Fibroblast of skin of right quadriceps (primary cell): ENCODE measurements at regions not wholly inside any gene's neighbourhood (a gene's known extent, or its start where the extent isn't known, plus 50 kb on each side); places are given as distances from the start of the nearest gene placed in this dataset.

Experiments
- DNase-seq: peaks from one replicate; pipeline ENCODE4 v3.0.0-alpha.2; 2013

DNA sequence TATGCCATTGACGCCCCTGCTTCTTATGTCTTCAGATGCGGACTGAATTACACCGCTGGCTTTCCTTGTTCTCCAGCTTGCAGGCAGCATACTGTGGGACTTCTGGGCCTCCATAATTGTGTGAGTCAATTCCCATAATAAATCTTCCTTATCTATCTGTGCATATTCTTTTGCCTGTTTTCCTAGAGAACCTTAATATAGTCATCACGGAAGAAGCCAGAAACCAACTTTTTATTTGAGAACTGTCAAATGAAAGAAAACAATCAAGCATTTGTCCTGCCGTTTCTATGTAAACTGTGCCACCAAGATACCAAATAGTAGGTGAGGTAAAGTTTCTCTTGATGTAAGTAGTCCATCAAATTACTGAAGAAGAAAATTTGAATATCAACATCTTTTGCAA is 51.8 kb upstream of the B3GALNT1 start:
- DNase-seq, result no peak

DNA sequence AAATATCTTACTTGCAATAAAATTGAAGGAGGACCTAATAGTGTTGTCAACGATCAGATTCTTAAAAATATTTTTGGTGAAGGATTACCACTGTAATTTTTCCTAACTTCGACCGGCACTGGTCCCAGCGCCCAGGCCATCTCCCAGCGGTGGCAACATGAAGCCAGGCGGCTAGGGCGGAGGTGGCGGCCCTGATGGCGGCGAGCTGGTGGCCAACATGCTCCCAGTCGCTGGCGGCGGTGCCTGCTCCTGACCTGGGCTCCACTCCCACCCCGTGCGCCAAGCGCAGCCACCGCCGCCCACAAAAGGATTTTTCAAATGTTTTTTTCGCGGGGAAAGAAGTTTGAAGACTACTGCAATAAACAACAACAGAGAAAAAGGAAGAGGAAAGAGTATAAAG is 56.5 kb upstream of the B3GALNT1 start:
- DNase-seq, result no peak

DNA sequence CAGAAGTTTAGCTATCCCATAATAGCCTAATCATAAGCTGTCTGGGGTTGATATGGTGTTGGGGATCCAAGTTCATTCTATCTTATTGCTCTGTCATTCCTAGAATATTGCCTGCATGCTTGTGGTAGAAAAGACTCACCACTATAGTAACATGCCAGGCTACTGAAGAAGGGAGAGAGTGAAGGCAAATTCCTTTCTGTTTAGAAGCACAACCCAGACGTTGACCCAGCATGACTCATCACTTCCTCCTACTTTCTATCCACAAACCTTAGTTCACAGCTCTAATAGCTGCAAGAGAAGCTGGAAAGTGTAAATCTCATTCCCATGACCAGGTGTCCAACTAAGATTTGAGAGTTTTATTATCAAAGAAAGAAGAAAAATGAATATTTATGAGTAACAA is 57.8 kb upstream of the NMD3 start:
- DNase-seq, result peak; percentile 91

GRCh38 chr3:161166051-161166450 is 55.1 kb upstream of the NMD3 start:
- DNase-seq, result no peak

DNA sequence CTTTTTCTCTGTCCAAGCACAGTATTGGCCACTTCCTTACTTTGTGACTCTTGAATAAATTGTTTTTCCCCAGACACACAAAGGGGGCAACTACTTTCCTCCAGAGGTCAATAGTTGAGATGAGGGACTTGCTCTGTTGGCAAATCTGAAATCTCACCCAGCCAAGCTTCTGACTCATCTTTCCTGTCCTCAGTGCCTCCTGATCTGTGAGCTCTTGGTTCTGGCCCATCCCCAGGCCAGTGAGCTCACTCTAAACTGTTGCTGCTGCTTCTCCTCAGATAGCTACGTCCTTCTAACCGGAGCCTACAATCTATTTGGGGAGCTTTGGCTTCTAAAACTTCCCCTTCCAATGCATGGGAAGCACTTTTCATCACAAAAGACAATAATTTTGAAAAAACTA is 50.0 kb upstream of the NMD3 start:
- DNase-seq, result peak; percentile 64
